ENCODE measurements at regions not wholly inside any gene's neighbourhood (a gene's known extent, or its start where the extent isn't known, plus 50 kb on each side); places are given as distances from the start of the nearest gene placed in this dataset.
"Not testable (repeated sequence)": the region's sequence is repeated elsewhere in the genome, so short reads cannot be mapped to it uniquely, and the experiment has no call there.

- no peak for DNase-seq (ENCODE audit: low spot score)
Observed at GRCh38 chr2:183532514-183532913, 408.3 kb downstream of the NUP35 start.

GRCh38 chr2:183533021-183533420, 408.8 kb downstream of the NUP35 start:
- DNase-seq (ENCODE audit: low spot score), result no peak

GRCh38 chr2:183536290-183536689, 412.0 kb downstream of the NUP35 start:
- no peak for DNase-seq (ENCODE audit: low spot score)

- no peak for DNase-seq (ENCODE audit: low spot score)
Observed at GRCh38 chr2:183536714-183537113, 412.5 kb downstream of the NUP35 start.

- DNase-seq (ENCODE audit: low spot score), result peak; percentile 72
Observed at GRCh38 chr2:183541766-183542165, 417.5 kb downstream of the NUP35 start.

GRCh38 chr2:183542606-183543005, 418.4 kb downstream of the NUP35 start:
- no peak for DNase-seq (ENCODE audit: low spot score)

GRCh38 chr2:183543222-183543621, 419.0 kb downstream of the NUP35 start:
- no peak for DNase-seq (ENCODE audit: low spot score)

- DNase-seq (ENCODE audit: low spot score), result peak; percentile 53
Observed at GRCh38 chr2:183543731-183544130, 419.5 kb downstream of the NUP35 start.

GRCh38 chr2:183546560-183547350, 422.5 kb downstream of the NUP35 start:
- DNase-seq (ENCODE audit: low spot score), result not testable (repeated sequence)

- DNase-seq (ENCODE audit: low spot score), result no peak
Observed at GRCh38 chr2:183552716-183553115, 428.5 kb downstream of the NUP35 start.

- DNase-seq (ENCODE audit: low spot score), result no peak
Observed at GRCh38 chr2:183564726-183565125, 440.5 kb downstream of the NUP35 start.

- no peak for DNase-seq (ENCODE audit: low spot score)
Observed at GRCh38 chr2:183575481-183575880, 451.2 kb downstream of the NUP35 start.

- peak; percentile 40 for DNase-seq (ENCODE audit: low spot score)
Observed at GRCh38 chr2:183579686-183580085, 455.4 kb downstream of the NUP35 start.

- no peak for DNase-seq (ENCODE audit: low spot score)
Observed at GRCh38 chr2:183592271-183592670, 468.0 kb downstream of the NUP35 start.

GRCh38 chr2:183594150-183594549, 469.9 kb downstream of the NUP35 start:
- no peak for DNase-seq (ENCODE audit: low spot score)

GRCh38 chr2:183597841-183598240, 473.6 kb downstream of the NUP35 start:
- DNase-seq (ENCODE audit: low spot score), result peak; percentile 8

GRCh38 chr2:183604065-183604464, 479.8 kb downstream of the NUP35 start:
- DNase-seq (ENCODE audit: low spot score), result no peak

- no peak for DNase-seq (ENCODE audit: low spot score)
Observed at GRCh38 chr2:183605440-183605839, 481.2 kb downstream of the NUP35 start.

GRCh38 chr2:183606022-183606717, 481.9 kb downstream of the NUP35 start:
- DNase-seq (ENCODE audit: low spot score), result no peak

GRCh38 chr2:183606718-183607085, 482.5 kb downstream of the NUP35 start:
- DNase-seq (ENCODE audit: low spot score), result no peak

GRCh38 chr2:183607995-183608394, 483.8 kb downstream of the NUP35 start:
- no peak for DNase-seq (ENCODE audit: low spot score)

- no peak for DNase-seq (ENCODE audit: low spot score)
Observed at GRCh38 chr2:183608747-183609146, 484.5 kb downstream of the NUP35 start.

GRCh38 chr2:183610724-183611123, 486.5 kb downstream of the NUP35 start:
- DNase-seq (ENCODE audit: low spot score), result no peak

All from A172 (cell line).